Lung microvascular endothelial cell (primary cell): ENCODE measurements at regions not wholly inside any gene's neighbourhood (a gene's known extent, or its start where the extent isn't known, plus 50 kb on each side); places are given as distances from the start of the nearest gene placed in this dataset.

Experiments
- DNase-seq, 2 donors: peaks; one replicate each; pipeline versions ENCODE4 v3.0.0 to v3.0.0-alpha.2; 2010; ENCODE audit warnings: low read depth in 2 of 2

DNA sequence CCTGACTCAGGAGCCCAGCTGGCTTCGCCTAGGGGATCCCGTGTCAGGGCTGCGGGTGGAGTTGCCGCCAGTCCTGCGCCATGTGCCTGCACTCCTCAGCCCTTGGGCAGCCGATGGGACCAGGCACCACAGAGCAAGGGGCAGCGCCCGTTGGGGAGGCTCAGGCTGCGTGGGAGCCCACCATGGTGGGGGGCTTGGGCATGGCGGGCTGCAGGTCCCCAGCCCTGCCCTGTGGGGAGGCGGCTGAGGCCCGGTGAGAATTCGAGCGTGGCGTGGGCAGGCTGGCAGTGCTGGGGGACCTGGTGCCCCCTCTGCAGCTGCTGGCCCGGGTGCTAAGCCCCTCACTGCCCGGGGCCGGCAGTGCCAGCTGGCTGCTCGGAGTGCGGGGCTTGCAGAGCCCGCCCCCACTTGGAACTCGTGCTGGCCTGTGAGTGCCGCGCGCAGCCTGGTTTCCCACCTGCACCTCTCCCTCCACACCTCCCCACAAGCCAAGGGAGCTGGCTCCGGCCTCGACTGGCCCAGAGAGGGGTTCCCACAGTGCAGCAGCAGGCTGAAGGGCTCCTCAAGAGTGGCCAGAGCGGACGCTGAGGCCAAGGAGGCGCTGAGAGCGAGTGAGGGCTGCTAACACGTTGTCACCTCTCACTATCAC lies 135.1 kb upstream of the SEL1L start:
- DNase-seq, result no peak

DNA sequence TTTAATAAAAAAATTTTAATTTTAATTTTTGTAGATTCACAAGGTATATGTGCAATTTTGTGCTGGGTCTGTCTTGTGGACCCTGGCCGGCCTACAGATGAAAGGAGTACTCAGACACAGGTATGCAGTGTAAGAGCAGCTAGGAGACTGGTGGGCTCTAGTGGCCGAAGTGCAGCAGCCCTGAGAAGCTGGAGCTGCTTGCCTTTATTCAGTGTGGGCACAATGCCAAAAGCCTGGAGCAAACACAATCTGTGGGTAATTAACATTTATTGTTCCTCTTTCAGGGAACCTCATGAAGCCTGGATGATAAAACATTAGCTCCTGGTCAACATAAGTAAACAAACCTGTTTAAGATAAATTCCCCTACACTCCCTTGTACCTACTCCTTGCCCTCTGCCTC lies 135.7 kb upstream of the SEL1L start:
- DNase-seq, result no peak

DNA sequence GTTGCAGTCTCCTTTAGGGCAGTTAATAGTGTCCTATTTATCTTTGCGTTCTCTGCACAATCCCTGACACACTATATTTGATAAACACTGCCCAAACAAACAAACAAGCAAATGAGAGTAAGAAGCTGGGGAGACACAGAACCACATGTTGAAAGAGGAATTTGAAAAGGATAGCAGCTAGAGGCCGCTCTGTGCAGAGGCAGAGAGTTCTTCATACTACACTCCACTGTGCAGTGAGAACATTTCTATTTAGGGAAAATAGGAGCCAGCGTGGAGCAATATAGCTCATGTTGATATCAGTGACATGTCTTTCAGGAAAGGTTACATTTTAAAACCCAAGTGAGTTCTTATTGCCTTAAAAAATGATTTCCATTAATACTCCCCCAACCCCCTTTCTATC lies 140.3 kb upstream of the SEL1L start:
- DNase-seq, result no peak

DNA sequence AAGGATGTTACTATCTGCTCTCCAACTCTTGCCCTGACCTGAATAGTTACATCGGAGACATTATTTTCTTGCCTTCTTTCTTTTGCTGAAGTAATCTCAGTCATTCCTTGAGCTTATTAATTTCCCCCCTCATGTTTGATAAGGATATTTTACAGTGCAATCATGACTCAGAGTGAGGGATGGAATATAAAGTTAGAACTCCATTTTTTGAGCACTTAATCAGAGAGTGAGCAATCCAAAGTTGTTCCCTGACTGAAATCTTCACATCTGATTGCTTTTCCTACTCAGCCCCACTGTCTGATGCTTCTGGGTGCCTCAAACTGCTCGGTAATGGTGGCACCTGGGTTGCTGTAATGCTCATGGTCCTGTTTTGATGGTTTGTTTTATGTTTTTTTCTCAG lies 142.7 kb upstream of the SEL1L start:
- no peak for DNase-seq

DNA sequence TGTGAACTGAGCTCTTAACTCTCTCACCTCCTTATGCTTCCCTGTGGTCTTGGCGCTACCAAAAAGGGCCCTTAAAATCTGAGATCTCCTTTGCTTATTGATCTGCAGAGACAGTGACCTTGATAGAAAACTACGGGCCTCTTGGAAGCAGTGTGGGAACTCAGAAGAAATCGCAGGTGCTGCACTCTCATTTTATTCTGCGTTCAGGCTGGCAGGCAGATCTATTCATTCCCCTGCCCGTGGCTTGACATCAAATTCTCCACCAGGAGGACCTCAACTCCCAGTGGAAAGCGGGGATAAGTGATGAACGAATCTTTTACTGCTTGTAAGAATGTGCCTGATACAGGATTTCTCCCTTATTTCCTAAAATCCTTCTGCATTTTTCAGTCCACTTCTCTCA lies 143.2 kb upstream of the SEL1L start:
- no peak for DNase-seq

DNA sequence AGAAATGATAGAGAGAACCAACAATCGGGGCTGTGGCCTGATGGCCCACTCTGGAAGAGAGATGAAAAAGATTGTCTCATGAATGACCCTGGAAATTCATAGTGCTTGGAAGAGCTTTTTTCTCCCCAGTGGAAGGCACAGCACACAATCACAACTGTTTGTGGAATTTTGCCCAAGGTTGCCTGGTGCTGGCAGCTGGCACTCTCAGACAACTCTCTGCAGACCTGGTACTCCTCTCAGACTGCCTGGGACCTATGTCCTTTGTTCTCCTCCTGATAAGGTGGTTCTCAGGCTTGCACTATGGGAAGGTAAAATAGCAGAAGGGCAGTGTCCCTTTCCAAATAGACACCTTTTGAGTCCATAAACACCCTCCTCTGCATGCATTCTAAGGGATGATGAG lies 144.1 kb upstream of the SEL1L start:
- no peak for DNase-seq

DNA sequence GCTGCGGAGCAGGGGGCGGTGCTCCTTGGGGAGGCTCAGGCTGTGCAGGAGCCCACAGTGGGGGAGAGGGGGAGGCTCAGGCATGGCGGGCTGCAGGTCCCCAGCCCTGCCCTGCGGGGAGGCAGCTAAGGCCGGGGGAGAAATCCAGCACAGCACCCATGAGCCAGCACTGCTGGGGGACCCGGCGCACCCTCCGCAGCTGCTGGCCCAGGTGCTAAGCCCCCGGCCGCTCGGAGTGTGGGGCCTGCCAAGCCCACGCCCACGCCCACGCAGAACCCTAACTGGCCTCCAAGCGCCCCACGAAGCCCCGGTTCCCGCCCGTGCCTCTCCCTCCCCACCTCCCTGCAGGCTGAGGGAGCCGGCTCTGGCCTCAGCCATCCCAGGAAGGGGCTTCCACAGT lies 145.6 kb upstream of the SEL1L start:
- DNase-seq, result no peak

DNA sequence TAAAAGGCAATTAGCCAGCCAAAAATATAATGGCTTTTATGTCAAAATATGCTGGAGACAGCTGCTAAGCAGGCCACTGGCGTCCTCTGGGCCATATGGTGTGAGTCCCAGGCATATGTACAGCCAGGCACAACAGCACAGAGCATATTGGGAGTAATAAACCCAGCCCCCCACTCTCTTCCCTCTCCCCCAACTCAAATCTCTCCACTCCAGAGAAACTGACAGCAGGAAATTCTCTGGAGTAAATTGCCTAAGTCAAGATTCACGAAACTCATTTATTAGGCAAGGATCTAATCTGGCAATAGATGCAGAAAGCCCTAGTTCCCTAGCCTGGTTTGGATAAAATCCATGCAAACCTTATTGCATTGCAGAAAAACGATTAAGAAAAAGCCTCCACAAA lies 147.9 kb upstream of the SEL1L start:
- no peak for DNase-seq

DNA sequence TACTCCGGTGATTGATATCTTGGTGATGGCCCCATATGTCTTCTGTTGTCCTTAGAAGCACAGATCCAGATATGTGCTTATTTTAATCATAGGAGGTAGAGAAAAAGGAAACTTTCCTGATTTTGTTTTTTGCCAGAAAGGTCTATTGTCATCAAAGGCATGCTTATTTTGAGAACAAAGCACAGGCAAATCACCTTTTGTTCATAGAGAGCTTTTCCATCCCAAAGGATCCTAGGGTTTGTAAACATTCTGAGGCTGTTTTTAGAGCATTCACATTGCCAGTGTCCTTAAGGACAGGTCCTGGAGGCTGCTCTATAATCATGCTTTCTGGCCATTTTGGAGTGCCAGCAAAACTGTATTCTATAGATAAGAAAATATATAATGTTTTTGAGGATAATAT lies 148.5 kb upstream of the SEL1L start:
- DNase-seq, result no peak

DNA sequence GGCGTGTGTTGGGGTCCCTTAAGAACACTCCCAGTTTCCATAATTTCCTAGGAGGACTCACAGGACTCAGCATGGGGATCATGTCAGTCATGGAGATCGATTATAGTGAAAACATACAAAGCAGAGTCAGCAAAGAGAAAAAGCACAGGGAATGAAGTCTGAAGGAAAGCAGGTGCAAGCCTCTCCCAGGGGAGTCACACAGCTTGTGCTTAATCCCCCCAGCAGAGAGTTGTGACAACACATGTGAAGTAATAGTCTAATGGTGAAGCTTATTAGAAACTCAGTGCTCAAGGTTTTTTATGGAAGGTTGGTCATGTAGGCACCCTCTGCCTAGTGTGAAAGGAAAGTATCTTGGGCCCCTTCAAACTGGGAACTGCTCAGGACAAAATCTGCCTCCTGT lies 149.0 kb upstream of the SEL1L start:
- no peak for DNase-seq

DNA sequence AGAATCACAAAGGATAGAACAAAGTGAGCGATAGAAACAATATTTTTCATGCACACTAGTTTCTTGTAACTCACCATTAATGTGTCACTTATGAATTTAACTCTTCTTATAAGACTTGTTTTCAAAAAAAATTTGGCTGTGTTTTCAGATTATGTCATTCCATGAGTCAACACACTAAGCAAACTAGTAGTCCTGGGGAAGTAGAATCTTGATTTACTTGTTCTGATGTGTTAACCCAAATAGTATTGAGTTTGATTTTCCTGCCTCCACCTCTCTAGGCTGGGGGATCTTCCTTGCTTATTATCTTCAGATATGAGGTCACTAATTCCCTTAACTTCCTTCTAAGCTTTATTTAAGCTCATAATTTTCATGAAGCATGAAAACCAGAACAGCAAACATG lies 151.0 kb upstream of the SEL1L start:
- no peak for DNase-seq

DNA sequence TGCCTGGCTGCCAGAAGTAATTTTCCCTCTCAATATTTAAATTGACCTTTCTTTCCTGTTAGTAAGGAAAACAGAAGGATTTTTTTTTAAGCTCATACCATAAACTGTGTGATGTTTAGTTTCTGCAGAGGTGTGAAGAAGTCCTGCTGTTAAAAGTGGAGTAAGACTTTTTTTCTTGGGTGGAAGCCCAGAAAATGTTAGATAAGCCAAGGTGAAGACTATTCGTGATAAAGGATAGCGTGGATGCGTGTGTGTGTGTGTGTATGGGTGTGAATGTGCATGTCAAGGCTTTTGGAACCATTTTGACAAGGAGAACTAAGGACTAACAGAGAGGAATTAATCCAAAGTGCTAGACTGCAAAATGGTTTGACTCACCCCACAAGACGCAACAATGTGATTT lies 152.9 kb upstream of the SEL1L start:
- no peak for DNase-seq

DNA sequence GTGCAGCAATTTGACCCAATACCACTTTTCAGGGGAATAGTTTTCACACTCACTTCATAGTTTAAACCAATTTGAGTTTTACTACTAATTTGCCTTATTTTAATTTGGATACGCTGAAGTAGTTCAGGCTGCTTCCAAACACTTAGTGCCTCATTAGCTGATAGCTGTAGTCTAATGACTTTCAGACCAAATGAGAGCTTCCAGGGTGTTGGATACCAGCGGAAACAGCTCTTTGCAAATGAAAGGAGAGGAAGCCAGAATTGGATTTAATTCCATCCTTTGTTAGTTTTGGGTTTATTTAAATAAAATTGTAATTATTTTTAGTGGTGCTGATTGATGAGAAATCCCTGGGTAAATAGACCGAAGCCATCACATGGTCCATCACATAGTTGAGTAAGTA lies 158.3 kb upstream of the SEL1L start:
- DNase-seq, result no peak

DNA sequence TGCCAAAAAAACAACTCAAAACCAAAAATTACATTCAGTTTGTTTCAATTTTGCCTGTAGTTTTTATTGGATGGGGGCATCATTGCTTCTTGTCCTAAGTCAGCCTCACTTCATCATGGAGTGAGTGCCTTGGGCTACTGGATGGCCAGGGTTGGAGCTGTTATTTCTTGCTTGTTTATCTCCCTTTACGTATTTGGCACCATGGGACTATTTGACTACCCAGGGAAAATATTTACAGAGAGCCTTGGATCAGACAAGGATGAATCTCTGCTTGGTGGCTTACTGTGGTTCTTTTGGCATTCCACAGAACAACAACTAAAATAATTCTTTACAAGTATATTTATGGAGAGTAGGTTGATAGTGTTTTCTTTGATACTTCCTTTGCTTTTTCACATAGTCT lies 160.8 kb upstream of the SEL1L start:
- DNase-seq, result no peak

DNA sequence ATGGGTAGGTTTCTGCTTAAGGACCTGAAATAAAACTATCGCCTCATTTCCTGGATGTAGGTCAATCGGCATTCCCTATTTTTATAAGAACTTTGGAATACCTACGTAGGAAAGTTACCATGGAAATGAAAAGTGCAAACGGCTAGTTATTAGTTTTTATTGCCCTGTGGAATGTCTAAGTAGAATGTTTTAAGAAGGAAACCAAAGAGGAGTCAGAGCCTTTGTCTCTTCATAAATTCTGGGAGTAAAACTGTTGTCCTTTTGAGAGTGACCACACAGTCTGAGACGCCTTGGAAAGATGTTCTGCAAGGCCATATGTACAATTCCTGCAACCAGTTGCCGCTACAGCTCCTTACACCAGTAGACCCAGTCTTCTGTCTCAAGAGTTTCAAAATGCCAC lies 176.0 kb upstream of the SEL1L start:
- no peak for DNase-seq

DNA sequence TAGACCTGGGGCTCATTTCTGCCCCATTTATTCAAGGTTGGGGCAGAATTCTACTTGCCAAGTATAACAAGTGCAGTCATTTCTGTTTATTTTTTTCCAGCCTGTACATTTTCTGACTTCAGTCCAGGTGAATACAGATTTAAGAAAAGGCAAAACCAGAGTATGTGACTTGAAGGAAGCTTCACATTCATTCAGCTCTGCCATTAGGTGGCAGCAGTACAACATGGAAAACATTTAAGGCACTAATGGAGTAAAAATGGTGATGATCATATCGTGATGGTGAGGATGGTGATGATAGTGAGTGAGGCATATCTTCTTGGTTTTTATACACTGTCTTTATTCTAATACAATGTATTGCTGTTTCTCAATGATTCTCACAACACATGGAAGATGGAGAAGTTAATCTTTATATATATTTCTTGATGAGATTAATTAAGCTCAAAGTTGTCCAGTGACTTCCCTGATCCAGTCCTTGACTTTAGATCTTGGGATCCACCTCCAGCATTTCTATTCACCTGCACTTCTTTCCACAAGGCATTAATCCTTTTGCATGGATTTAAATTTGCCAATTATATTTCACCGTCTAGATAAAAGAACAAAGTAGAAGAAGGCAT lies 176.7 kb upstream of the SEL1L start:
- peak; percentile 10 to 12 for DNase-seq

DNA sequence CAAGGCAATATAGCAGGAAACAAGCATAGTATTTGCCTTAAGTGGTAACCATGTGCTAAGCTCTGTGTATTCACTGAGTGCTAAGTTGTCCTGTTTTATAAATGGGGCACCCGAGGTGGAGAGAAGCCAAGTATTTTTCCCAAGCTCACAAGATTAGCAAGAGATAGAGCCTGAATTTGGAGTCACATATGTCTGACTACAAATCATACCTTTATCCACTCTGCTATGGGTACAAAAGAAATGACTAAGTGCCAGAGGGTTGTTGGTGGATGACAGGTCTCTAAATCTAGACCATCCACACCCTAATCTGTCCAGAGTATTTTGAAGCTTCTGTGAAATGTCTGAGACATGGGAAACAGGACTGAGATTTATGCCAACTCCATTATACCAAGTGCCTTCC lies 182.1 kb upstream of the SEL1L start:
- no peak for DNase-seq

DNA sequence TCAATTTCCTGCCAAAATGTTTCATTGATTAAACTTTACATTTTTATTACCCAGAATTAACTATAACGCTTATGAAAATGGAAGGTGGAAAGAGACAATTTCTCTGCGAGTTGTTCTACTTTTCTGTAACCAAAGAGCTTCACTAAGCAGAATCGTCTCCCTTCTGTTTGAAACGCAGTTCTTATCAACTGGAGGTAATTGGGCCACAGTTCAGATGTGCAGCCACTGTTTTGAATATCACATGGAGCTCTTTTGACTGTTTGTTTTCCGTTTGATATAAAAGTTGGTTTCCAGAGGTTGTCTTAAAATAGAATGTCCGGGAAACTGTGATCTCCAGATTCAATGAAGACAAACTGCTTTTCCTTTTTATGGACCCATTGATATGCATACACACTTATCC lies 183.3 kb upstream of the SEL1L start:
- DNase-seq, result no peak

DNA sequence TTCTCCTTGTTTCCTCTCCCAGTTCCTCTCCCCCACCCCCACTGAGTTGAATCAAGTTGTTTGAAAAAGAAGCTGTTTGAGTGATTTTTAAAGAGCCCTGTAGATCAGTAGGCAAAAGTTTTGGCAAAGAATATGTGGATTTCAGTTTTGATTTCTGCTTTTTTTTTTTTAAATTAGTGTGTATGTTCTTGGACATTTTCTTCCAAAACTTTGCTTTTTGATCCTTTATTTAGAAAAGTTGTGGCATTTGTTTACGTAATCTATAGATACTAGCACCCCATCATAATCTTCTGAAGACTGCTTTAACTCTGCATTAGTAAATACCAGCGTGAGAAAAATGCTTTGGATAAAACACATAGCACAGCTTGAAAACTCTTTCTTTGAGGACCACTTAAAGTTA lies 190.3 kb upstream of the SEL1L start:
- no peak for DNase-seq

DNA sequence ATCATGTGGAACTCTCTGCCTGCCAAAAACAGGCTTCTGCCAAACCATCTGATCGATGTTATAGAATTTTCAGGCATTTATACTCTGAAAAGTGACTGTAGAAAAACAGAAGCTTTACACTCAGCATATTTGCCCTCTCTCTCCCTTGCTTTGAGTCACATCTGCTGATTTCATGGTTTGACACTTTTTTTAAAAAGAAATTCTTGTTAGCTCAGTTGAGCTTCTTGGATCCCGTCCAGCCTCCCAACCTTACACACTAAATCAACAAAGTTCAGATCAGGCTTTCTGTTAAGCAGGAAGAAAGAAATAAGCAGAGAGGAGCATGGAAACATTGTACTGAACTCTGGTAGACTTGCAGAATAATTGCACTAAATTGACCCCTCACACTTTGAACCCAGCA lies 193.6 kb upstream of the SEL1L start:
- DNase-seq, result no peak

DNA sequence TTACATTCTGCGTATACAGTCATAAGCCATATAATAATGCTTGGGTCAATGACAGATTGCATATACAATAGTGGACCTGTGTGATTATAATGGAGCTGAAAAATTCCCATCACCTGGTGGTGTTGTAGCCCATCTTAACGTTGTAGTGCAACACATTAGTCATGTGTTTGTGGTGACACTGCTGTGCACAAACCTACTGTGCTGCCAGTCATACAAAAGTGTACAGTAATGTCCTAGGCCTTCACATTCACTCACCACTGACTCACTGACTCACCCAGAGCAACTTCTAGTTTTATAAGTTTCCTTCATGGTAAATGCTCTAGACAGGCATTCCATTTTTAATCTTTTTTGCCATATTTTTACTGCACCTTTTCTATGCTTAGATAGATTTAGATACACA lies 194.8 kb upstream of the SEL1L start:
- no peak for DNase-seq

DNA sequence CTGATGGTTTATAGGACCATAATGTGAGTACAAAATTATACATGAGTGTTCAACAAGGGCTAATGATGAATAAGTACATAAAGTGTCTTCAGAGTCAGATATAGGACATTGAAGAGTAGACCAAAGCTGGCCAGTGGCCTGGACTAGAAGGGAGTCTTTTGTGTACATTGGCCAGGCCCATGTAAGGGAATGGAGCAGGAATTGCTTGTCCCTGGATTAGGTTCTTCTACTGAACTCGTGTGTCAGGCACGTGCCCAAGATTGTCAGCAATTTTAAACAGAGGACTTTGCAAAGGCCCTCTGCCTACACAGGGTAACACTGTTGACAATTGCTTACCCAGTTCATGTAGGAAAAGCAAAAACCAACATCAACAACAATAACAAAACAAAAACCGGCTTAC lies 196.0 kb upstream of the SEL1L start:
- DNase-seq, result no peak

DNA sequence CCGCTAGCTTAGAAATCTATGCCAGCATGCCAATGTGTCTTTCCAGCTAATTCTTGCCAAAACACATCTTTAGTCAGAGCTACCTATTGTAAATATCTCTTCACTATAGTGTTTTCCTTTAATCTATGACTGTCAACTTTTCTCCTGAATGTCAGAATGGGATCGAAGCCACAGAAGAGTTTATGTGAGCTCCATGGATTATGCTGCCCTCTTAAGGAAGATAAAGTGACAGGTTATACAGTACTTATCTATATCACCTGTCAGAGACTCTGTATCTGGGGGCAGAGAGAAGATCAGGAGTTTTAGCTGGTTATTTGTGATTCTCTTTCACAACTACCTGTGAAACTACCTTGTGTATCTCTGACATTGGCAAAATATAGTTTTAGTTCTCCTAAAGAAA lies 204.3 kb upstream of the SEL1L start:
- DNase-seq, result no peak
